Epithelial cell of esophagus (primary cell): ENCODE measurements at regions not wholly inside any gene's neighbourhood (a gene's known extent, or its start where the extent isn't known, plus 50 kb on each side); places are given as distances from the start of the nearest gene placed in this dataset.
A peak's percentile ranks its signal among the peaks of the same experiment; 100 is the strongest.

Experiments used
- DNase-seq: peaks from one replicate; pipeline ENCODE4 v3.0.0; 2010; ENCODE audit warnings: low read depth
- H3K4me3 ChIP-seq: 2 replicates; pipeline ENCODE4 v1.5.1; 2011; ENCODE audit warnings: mild to moderate bottlenecking, low read length, control low read depth
- CTCF ChIP-seq: IDR thresholded peaks from 2 replicates; pipeline ENCODE4 v1.5.1; 2011; ENCODE audit warnings: low read depth, mild to moderate bottlenecking, low read length, control low read depth, inconsistent platforms; ENCODE audit not compliant: insufficient read depth; ENCODE audit errors: missing control alignments

GRCh38 chr16:85435286-85435685 is 177.8 kb upstream of the GSE1 start:
- no peak for DNase-seq
- no peak overlapping the region for H3K4me3 ChIP-seq
- TF ChIP-seq CTCF = no peak

- TF ChIP-seq CTCF = no peak
- DNase-seq = no peak
- H3K4me3 ChIP-seq = no peak overlapping the region
Observed at GRCh38 chr16:85435700-85436099, 177.4 kb upstream of the GSE1 start.

GRCh38 chr16:85436207-85436606 is 176.9 kb upstream of the GSE1 start:
- no peak for DNase-seq
- TF ChIP-seq CTCF = no peak
- H3K4me3 ChIP-seq = no peak overlapping the region

GRCh38 chr16:85436636-85437165 is 176.4 kb upstream of the GSE1 start:
- H3K4me3 ChIP-seq = no peak overlapping the region
- TF ChIP-seq CTCF = no peak
- no peak for DNase-seq

GRCh38 chr16:85437166-85438052 is 175.7 kb upstream of the GSE1 start:
- TF ChIP-seq CTCF = no peak
- DNase-seq = peak; percentile 34
- no peak overlapping the region for H3K4me3 ChIP-seq

- DNase-seq = no peak
- no peak for TF ChIP-seq CTCF
- H3K4me3 ChIP-seq = no peak overlapping the region
Observed at GRCh38 chr16:85438981-85439685, 174.0 kb upstream of the GSE1 start.
